HG03521 (cell line): ENCODE measurements at regions not wholly inside any gene's neighbourhood (a gene's known extent, or its start where the extent isn't known, plus 50 kb on each side); places are given as distances from the start of the nearest gene placed in this dataset.
"Not testable (repeated sequence)": the region's sequence is repeated elsewhere in the genome, so short reads cannot be mapped to it uniquely, and the experiment has no call there.

Source experiments
- ATAC-seq: cut with Tn5 transposase; IDR thresholded peaks from one replicate; pipeline ENCODE4 v1.9.1; 2021; ENCODE audit warnings: mild to moderate bottlenecking, moderate library complexity; ENCODE audit not compliant: unreplicated experiment

- no peak for ATAC-seq
Observed at GRCh38 chr15:75100679-75101078, 77.3 kb downstream of the PPCDC start.

GRCh38 chr15:75104804-75105557 lies 81.6 kb downstream of the PPCDC start:
- ATAC-seq, result no peak

GRCh38 chr15:75107516-75107907 lies 84.1 kb downstream of the PPCDC start:
- ATAC-seq, result no peak

GRCh38 chr15:75107908-75108838 lies 84.8 kb downstream of the PPCDC start:
- peak; percentile 33 for ATAC-seq

GRCh38 chr15:75109021-75109735 lies 85.8 kb downstream of the PPCDC start:
- no peak for ATAC-seq

GRCh38 chr15:75109736-75110130 lies 86.3 kb downstream of the PPCDC start:
- no peak for ATAC-seq

GRCh38 chr15:75112278-75112847 lies 89.0 kb downstream of the PPCDC start:
- ATAC-seq, result no peak

GRCh38 chr15:75112848-75113492 lies 88.7 kb upstream of the C15orf39 start:
- ATAC-seq, result peak; percentile 49

- no peak for ATAC-seq
Observed at GRCh38 chr15:75114327-75114726, 87.4 kb upstream of the C15orf39 start.

- ATAC-seq, result no peak
Observed at GRCh38 chr15:75114796-75115195, 86.9 kb upstream of the C15orf39 start.

GRCh38 chr15:75115411-75115913 lies 86.2 kb upstream of the C15orf39 start:
- ATAC-seq, result not testable (repeated sequence)

- ATAC-seq, result not testable (repeated sequence)
Observed at GRCh38 chr15:75116143-75116542, 85.5 kb upstream of the C15orf39 start.

- ATAC-seq, result no peak
Observed at GRCh38 chr15:75117993-75118392, 83.7 kb upstream of the C15orf39 start.

GRCh38 chr15:75119312-75119711 lies 82.4 kb upstream of the C15orf39 start:
- not testable (repeated sequence) for ATAC-seq

GRCh38 chr15:75121491-75121890 lies 80.2 kb upstream of the C15orf39 start:
- no peak for ATAC-seq

- no peak for ATAC-seq
Observed at GRCh38 chr15:75123395-75123794, 78.3 kb upstream of the C15orf39 start.

GRCh38 chr15:75124278-75124677 lies 77.4 kb upstream of the C15orf39 start:
- ATAC-seq, result not testable (repeated sequence)

GRCh38 chr15:75125935-75126334 lies 75.7 kb upstream of the C15orf39 start:
- ATAC-seq, result no peak

GRCh38 chr15:75126864-75127580 lies 74.7 kb upstream of the C15orf39 start:
- ATAC-seq, result no peak

GRCh38 chr15:75129788-75130187 lies 71.9 kb upstream of the C15orf39 start:
- ATAC-seq, result no peak
